Stimulated activated CD4-positive, alpha-beta T cell treated with anti-CD3 and anti-CD28 coated beads, Interleukin-12 subunit alpha, Interleukin-12 subunit beta, amount 100 ng/mL, for 24 hours (primary cell): ENCODE measurements at regions not wholly inside any gene's neighbourhood (a gene's known extent, or its start where the extent isn't known, plus 50 kb on each side); places are given as distances from the start of the nearest gene placed in this dataset.

Source experiments
- DNase-seq, 2 experiments: peaks; one replicate each; pipeline ENCODE4 v3.0.0-alpha.2; 2020; ENCODE audit warnings: low read depth in 2 of 2

DNA sequence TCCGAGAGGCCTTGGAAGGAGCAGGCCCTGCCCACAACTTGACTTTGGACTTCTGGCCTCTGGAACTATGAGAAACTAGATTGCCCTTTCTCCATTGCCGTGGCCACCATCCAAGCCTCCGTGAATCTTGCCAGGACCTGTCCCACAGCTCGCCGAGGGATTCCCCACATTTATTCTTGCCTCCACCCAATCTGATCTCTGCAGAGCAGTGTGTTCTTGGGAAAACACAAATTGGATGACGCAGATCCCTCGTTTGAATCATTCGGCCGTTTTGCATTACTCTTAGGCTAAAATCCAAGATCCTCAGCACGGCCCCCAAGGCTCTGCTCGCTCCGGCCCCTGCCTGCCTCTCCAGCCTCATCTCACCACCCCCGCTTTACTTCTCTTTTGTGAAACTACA, 364.2 kb downstream of the ZNF516 start:
- no peak for DNase-seq

- no peak for DNase-seq
Observed at GRCh38 chr18:76126327-76126726, 368.7 kb downstream of the ZNF516 start.

DNA sequence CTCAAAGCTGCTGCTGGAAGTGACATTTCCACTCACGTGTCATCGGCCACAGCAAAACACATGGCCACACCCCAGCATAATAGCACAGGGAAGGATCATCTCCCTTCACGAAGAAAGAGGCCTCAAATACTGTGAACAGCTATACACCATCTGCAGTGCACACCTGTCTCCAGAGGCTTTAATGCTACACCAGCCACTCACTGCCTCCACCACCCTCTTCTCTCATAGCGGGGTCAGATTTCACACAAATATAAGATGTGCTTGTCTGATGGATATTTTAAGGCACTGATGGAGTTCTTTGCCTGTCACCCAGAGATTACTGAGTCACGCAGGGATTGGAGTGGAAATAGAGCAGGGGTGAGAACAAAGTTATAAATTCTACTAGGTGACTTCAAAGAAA, 374.0 kb downstream of the ZNF516 start:
- DNase-seq: no peak

DNA sequence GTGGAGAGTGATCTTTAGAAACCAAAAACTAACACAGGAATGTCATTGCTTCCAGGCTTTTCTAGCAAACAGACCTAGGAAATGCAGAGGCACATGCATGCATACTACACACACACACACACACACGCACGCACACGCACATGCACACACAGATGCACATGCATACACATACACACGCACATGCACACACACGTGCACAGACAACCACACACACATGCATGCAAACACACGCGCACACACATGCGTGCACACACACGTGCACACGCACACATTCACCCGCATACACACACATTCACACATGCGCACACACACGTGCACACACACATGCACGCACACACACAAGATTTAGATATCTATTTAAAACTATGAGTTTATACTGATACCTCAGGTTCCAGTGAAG, 379.5 kb downstream of the ZNF516 start:
- DNase-seq: no peak

DNA sequence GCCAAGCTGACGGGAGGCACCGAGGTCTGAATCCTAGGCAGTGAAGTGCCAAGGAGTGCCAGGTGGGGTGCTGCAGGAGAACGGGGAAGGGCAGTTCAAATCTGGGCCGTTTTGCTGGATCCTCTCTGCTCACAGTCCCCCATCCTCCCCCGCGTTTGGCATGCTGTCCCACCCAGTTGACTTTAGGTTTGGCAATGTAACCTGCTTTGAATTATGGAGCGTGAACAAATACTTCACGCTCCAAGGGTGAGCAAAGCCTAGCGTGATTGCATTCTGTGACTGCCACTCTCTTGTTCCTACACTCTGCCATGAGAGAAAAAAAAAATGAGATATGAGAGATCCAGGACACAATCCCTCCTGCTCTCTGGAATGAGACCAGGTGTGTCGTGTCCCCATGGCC, 381.9 kb downstream of the ZNF516 start:
- no peak for DNase-seq

- no peak for DNase-seq
Observed at GRCh38 chr18:76102626-76103025, 392.4 kb downstream of the ZNF516 start.

GRCh38 chr18:76102156-76102555, 392.9 kb downstream of the ZNF516 start:
- no peak for DNase-seq

- DNase-seq: no peak
Observed at GRCh38 chr18:76099931-76100457, 395.0 kb downstream of the ZNF516 start.

- DNase-seq: no peak
Observed at GRCh38 chr18:76098674-76099411, 396.2 kb downstream of the ZNF516 start.

DNA sequence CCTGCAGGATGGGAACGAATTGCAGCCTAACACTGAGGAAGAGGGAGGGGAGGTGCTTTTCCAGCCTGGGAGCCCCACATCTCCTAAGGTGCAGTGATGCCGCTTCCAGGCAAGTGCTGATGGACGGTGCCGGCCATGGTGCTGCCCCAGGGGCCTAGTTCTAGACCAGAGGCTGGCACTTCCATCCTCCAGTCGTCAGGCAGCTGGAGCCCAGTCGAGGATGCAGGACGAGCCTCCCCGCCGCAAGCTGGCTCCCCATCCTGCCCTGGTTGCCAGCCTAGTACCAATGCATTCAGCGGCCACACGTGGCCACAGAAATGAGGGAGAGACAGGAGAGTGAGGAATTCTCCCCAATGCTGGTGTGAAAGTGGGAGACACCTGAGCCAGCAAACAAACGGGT, 413.5 kb downstream of the ZNF516 start:
- no peak for DNase-seq

- no peak for DNase-seq
Observed at GRCh38 chr18:76080430-76080829, 414.6 kb downstream of the ZNF516 start.

- no peak for DNase-seq
Observed at GRCh38 chr18:76075777-76076176, 419.3 kb downstream of the ZNF516 start.

- no peak for DNase-seq
Observed at GRCh38 chr18:76064998-76065397, 430.0 kb downstream of the ZNF516 start.

DNA sequence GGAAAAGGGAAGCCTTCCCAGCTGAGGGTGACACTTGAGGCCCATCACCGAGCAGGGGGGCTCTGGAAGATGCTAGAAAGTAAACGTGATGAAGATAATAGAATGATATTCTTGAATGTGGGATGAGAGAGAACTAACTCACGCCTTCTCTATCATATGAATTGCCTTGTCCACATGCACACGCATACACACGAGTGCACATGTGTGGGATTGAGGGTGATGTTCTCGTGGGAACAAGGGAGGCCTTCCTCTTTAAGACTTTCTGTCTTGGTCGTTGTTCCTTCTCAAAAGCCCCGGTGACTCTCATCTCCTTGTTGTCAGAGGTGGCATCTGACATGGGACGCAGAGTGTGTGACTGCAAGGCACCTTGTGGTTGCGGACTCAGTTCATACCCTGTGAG, 436.9 kb downstream of the ZNF516 start:
- no peak for DNase-seq

DNA sequence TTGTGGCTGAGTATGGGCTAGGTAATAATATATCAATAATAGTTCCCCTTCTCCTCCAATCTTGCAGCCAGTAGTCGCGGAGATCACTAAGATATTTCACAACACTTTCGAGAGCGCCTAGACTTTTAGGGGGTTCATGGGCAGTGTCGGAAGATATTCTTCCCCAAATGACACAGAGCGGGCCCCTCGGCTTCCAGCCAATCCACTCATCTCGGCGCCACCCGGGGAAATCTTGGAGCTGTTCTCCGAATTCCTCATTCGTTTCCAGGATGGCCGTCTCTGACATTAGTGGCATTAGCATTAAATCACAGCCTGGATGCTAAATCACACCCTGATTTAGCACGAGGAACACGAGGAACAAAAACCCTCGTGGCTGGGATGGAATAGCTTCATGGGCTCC, 437.7 kb downstream of the ZNF516 start:
- no peak for DNase-seq

- DNase-seq: no peak
Observed at GRCh38 chr18:76056471-76057110, 438.5 kb downstream of the ZNF516 start.

DNA sequence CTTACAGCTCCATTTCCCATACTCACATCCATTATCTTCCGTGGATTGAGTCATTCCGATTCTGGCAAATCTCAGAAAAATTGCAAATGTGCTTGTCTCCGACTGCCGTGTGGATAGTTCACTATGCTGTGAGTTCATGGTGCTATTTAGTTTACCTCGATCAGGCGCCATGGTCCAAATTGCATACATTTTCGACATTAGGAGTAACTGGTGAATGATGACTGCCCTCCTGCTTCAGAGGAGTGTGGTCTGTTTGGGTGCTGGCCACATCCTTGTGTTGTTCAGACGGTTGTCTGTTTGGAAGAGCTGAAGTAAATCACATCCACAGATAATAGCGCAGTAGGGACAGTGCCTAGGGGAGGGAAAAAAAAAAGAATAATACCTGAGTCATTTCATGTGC, 439.5 kb downstream of the ZNF516 start:
- no peak for DNase-seq

- no peak for DNase-seq
Observed at GRCh38 chr18:76055025-76055424, 440.0 kb downstream of the ZNF516 start.

GRCh38 chr18:76054156-76054555, 440.9 kb downstream of the ZNF516 start:
- DNase-seq: no peak

DNA sequence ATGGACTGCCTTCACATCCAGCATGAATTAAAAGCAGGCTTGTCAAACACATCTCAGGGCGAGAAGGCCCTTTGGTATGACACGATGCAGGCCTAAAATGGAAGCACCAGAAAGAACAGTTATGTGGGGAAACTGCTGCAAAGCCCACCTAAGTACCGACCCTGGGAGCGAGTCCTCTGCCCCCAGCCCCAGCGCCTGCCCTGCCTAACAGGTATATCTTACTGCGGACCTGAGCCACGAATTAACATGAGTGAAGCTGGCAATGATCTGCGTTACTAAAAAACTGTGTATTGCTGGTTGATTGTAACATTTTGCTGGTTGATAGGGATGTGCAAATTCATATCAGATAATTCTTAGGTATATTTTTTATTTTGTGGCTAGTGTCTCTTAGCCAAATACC, 441.5 kb downstream of the ZNF516 start:
- DNase-seq: no peak

DNA sequence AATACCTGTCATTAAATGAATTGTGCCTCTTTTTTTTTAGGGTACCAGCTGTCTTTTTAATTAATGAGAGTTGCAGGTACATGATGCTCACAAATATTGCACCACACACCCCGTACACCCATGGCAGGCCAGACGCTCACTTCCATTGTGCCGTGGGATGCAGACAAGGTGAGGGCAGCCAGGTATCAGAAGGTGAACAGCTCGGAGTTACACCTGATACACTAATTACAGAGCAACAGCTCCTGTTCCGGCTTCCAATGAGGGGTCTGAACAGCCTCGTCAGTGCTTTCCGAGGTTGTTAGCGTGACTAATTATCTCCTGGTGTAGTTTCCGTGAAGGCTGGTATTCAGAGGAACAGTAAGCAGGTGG, 442.8 kb downstream of the ZNF516 start:
- no peak for DNase-seq

DNA sequence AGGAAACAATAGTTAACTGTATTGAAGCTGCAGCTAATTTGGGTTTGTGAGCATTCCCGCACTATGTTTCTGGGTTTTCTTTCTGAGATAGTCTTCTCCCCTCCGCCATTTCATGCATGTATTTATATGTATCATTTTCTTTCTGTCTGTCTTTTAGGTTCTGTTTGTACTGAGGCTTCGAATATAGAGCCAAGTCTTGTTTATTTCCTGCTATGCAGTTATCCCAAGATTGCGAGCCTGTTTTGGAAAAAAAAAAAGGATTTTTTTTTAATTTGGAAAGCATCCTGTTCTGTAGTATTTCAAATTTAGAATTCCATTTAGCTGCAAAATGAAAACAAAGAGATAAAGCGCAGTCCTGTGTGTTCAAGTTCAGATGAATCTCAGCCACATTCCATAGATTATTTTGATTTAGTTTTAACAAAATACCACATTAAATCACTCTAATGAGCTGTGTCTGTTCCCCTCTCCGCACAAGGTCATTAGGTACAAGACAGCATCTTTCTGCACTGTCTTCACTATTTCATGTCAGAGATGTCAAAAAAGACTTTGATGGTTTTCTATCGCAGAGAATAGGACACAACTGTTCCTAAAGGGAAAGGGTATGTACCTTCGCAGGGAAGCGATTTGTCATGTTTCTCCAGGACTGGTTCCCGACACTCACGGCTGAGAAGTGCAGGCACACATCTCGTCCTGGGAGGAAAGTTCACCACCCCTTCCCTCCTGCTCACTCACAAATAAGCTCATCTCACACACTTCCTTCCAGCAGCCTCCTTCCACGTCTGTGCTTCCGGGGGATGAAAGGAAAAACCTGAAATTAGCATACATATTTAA, 443.4 kb downstream of the ZNF516 start:
- no peak for DNase-seq

GRCh38 chr18:76046221-76046620, 448.8 kb downstream of the ZNF516 start:
- DNase-seq: no peak
